Activated B cell treated with CpG ODN at 0.5 μM for 24 hours (primary cell): ENCODE measurements at regions not wholly inside any gene's neighbourhood (a gene's known extent, or its start where the extent isn't known, plus 50 kb on each side); places are given as distances from the start of the nearest gene placed in this dataset.

Experiments
- ATAC-seq: fragments of 200-7000 bp; cut with Tn5 transposase; one replicate; pipeline ENCODE4 v1.10.0; 2021; ENCODE audit warnings: low read depth, mild to moderate bottlenecking, moderate library complexity
- CTCF ChIA-PET: fragments of 350-600 bp; sonication (Branson Sonifier 250); formaldehyde crosslinking; loops from one replicate; lab custom pipeline; 2021; ENCODE audit warnings: antibody characterized with exemption; lab: Charles Lee
- POLR2A ChIA-PET: fragments of 350-600 bp; sonication (Branson Sonifier 250); formaldehyde crosslinking; loops from one replicate; lab custom pipeline; 2021; ENCODE audit warnings: antibody characterized with exemption; lab: Charles Lee
- DNase-seq: peaks from one replicate; pipeline ENCODE4 v3.0.0; 2022
- H3K27ac Mint-ChIP-seq: one replicate; pipeline ENCODE4 v1.8.0; 2020; ENCODE audit warnings: mixed read lengths
- H3K27me3 Mint-ChIP-seq: one replicate; pipeline ENCODE4 v1.8.0; 2021; ENCODE audit warnings: mixed read lengths
- H3K36me3 Mint-ChIP-seq: one replicate; pipeline ENCODE4 v1.8.0; 2021; ENCODE audit warnings: low read depth, mixed read lengths
- H3K4me1 Mint-ChIP-seq: one replicate; pipeline ENCODE4 v1.8.0; 2021; ENCODE audit warnings: mixed read lengths
- H3K4me3 Mint-ChIP-seq: one replicate; pipeline ENCODE4 v1.8.0; 2020; ENCODE audit warnings: mild to moderate bottlenecking, mixed read lengths
- H3K9me3 Mint-ChIP-seq: one replicate; pipeline ENCODE4 v1.8.0; 2020; ENCODE audit warnings: mixed read lengths
- CTCF ChIP-seq: fragments of 200-600 bp; IDR thresholded peaks from one replicate; pipeline ENCODE4 v1.8.0; 2022; ENCODE audit warnings: antibody characterized with exemption, mild to moderate bottlenecking
- intact Hi-C: fragments of 100-400 bp; cut with micrococcal nuclease; formaldehyde crosslinking; loops from one replicate; pipeline ENCODE4 v1.15.1; 2024

- peaks cover 33% of the 10 kb centered on the region for H3K27me3 Mint-ChIP-seq
- H3K27ac Mint-ChIP-seq: no peak overlapping the region
- no peaks in the 10 kb centered on the region for H3K9me3 Mint-ChIP-seq
- POLR2A ChIA-PET: no interaction called here
- no peaks in the 10 kb centered on the region for H3K36me3 Mint-ChIP-seq
- no peaks in the 10 kb centered on the region for H3K4me1 Mint-ChIP-seq
- no peak for ATAC-seq
- CTCF ChIA-PET: no interaction called here
- no peak for DNase-seq
- no peak overlapping the region for H3K4me3 Mint-ChIP-seq
- TF ChIP-seq CTCF: no peak
- intact Hi-C loops: no loop called here
Observed at GRCh38 chr1:55504306-55504731, 289.2 kb upstream of the USP24 start.

GRCh38 chr1:55503663-55504305 lies 288.6 kb upstream of the USP24 start:
- Mint-ChIP-seq H3K4me3 (no peak overlapping the region), H3K27ac (no peak overlapping the region), H3K27me3 (peaks cover 34% of the 10 kb centered on the region), H3K9me3 (no peaks in the 10 kb centered on the region), H3K36me3 (no peaks in the 10 kb centered on the region), H3K4me1 (no peaks in the 10 kb centered on the region)
- CTCF ChIA-PET: no interaction called here
- DNase-seq: no peak
- no peak for ATAC-seq
- TF ChIP-seq CTCF: no peak
- intact Hi-C loops: no loop called here
- POLR2A ChIA-PET: no interaction called here

GRCh38 chr1:55500601-55501000 lies 285.4 kb upstream of the USP24 start:
- peaks cover 23% of the 10 kb centered on the region for H3K27me3 Mint-ChIP-seq
- no peak overlapping the region for H3K27ac Mint-ChIP-seq
- H3K4me3 Mint-ChIP-seq: no peak overlapping the region
- no peaks in the 10 kb centered on the region for H3K9me3 Mint-ChIP-seq
- ChIA-PET POLR2A (no interaction called here), CTCF (no interaction called here)
- no peak for DNase-seq
- intact Hi-C loops: no loop called here
- ATAC-seq: no peak
- H3K36me3 Mint-ChIP-seq: no peaks in the 10 kb centered on the region
- no peak for TF ChIP-seq CTCF
- H3K4me1 Mint-ChIP-seq: no peaks in the 10 kb centered on the region

GRCh38 chr1:55490547-55490946 lies 275.4 kb upstream of the USP24 start:
- Mint-ChIP-seq H3K27ac (no peak overlapping the region), H3K36me3 (no peaks in the 10 kb centered on the region), H3K4me3 (no peak overlapping the region), H3K4me1 (no peaks in the 10 kb centered on the region), H3K9me3 (no peaks in the 10 kb centered on the region), H3K27me3 (no peaks in the 10 kb centered on the region)
- intact Hi-C loops: no loop called here
- CTCF ChIA-PET: no interaction called here
- ATAC-seq: no peak
- TF ChIP-seq CTCF: no peak
- DNase-seq: no peak
- POLR2A ChIA-PET: no interaction called here

- CTCF ChIA-PET: no interaction called here
- no peak for DNase-seq
- intact Hi-C loops: no loop called here
Observed at GRCh38 chr1:55484173-55484572, 269.0 kb upstream of the USP24 start.

More at GRCh38 chr1:55484173-55484572, 269.0 kb upstream of the USP24 start:
- Mint-ChIP-seq H3K27ac (no peak overlapping the region), H3K4me1 (no peaks in the 10 kb centered on the region), H3K4me3 (no peak overlapping the region), H3K36me3 (no peaks in the 10 kb centered on the region), H3K9me3 (no peaks in the 10 kb centered on the region), H3K27me3 (peaks cover 2% of the 10 kb centered on the region)
- POLR2A ChIA-PET: no interaction called here
- no peak for TF ChIP-seq CTCF
- ATAC-seq: no peak
